ENCODE measurements at regions not wholly inside any gene's neighbourhood (a gene's known extent, or its start where the extent isn't known, plus 50 kb on each side); places are given as distances from the start of the nearest gene placed in this dataset.

DNA sequence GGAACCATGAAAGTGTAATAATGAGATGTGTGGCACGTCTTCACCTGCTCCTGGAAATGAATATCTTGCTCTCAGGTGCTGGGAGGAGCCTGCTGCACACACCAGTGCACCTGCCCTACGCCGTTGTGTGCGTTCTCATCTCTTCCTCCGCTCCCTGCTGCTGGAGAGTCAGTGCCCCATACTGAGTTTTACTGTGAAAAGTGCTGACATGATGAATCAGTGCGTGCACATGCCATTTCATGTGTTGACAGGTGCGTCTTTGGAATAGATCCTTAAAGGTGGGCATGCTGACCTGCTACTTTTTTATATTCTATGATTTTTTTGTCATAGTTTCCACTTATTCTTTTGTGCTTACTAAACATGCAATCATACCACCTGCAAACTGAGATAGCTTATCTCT, 1015.8 kb downstream of the BRD1 start:
- TF ChIP-seq, protein P1, sequence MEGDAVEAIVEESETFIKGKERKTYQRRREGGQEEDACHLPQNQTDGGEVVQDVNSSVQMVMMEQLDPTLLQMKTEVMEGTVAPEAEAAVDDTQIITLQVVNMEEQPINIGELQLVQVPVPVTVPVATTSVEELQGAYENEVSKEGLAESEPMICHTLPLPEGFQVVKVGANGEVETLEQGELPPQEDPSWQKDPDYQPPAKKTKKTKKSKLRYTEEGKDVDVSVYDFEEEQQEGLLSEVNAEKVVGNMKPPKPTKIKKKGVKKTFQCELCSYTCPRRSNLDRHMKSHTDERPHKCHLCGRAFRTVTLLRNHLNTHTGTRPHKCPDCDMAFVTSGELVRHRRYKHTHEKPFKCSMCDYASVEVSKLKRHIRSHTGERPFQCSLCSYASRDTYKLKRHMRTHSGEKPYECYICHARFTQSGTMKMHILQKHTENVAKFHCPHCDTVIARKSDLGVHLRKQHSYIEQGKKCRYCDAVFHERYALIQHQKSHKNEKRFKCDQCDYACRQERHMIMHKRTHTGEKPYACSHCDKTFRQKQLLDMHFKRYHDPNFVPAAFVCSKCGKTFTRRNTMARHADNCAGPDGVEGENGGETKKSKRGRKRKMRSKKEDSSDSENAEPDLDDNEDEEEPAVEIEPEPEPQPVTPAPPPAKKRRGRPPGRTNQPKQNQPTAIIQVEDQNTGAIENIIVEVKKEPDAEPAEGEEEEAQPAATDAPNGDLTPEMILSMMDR (IDR thresholded peaks at IDR 0.05), result no peak
- TF ChIP-seq POLR2A (IDR thresholded peaks at IDR 0.05), result no peak

Data from adrenal gland (tissue), 5 donors.